ENCODE measurements at regions not wholly inside any gene's neighbourhood (a gene's known extent, or its start where the extent isn't known, plus 50 kb on each side); places are given as distances from the start of the nearest gene placed in this dataset.

- TF ChIP-seq POLR2AphosphoS5 (IDR thresholded peaks at IDR 0.05; ENCODE audit: borderline replicate concordance, low read depth, low read length) = no peak
- TF ChIP-seq EZH2 (IDR thresholded peaks at IDR 0.05) = no peak
Measured at GRCh38 chr7:54159088-54159487, 383.1 kb upstream of the VSTM2A start.
